Natural killer cell (primary cell): ENCODE measurements at regions not wholly inside any gene's neighbourhood (a gene's known extent, or its start where the extent isn't known, plus 50 kb on each side); places are given as distances from the start of the nearest gene placed in this dataset.

ENCODE experiments used
- ATAC-seq, 3 donors: fragments of 150-1000 bp in 2 of 3; fragments of 200-7000 bp in 1 of 3; cut with Tn5 transposase; 1 replicate in 1 of 3; 2 replicates in 2 of 3; pipeline ENCODE4 v1.10.0; 2021; ENCODE audit warnings: mild to moderate bottlenecking in 2 of 3, moderate library complexity in 2 of 3
- DNase-seq, 2 donors: peaks; one replicate each; pipeline versions ENCODE4 v3.0.0 to v3.0.0-alpha.2; 2013 to 2021; ENCODE audit warnings: mixed read lengths in 1 of 2
- H3K27ac ChIP-seq: one replicate; pipeline ENCODE4 v1.5.1; 2013; ENCODE audit warnings: mild to moderate bottlenecking, low read length
- H3K27me3 ChIP-seq: one replicate; pipeline ENCODE4 v1.6.1; 2013; ENCODE audit warnings: low read length; ENCODE audit not compliant: control insufficient read depth, insufficient read depth
- H3K36me3 ChIP-seq: one replicate; pipeline ENCODE4 v1.6.1; 2013; ENCODE audit warnings: low read length; ENCODE audit not compliant: control insufficient read depth, insufficient read depth
- H3K4me1 ChIP-seq: one replicate; pipeline ENCODE4 v1.6.1; 2013; ENCODE audit warnings: low read length; ENCODE audit not compliant: control insufficient read depth, insufficient read depth
- H3K4me3 ChIP-seq: one replicate; pipeline ENCODE4 v1.5.1; 2013; ENCODE audit warnings: low read length
- H3K9me3 ChIP-seq: one replicate; pipeline ENCODE4 v1.6.1; 2013; ENCODE audit warnings: low read length; ENCODE audit not compliant: control insufficient read depth, insufficient read depth
- H3K27ac Mint-ChIP-seq, 2 donors: one replicate each; pipeline ENCODE4 v1.8.0; 2022; ENCODE audit warnings: mild to moderate bottlenecking in 2 of 2, mixed read lengths in 2 of 2, moderate library complexity in 1 of 2
- H3K27me3 Mint-ChIP-seq, 2 donors: one replicate each; pipeline ENCODE4 v1.8.0; 2022; ENCODE audit warnings: low read depth in 2 of 2, mixed read lengths in 2 of 2
- H3K36me3 Mint-ChIP-seq: one replicate; pipeline ENCODE4 v1.8.0; 2022; ENCODE audit warnings: mixed read lengths
- H3K4me1 Mint-ChIP-seq, 2 donors: one replicate each; pipeline ENCODE4 v1.8.0; 2022; ENCODE audit warnings: mixed read lengths in 2 of 2
- H3K4me3 Mint-ChIP-seq: one replicate; pipeline ENCODE4 v1.8.0; 2022; ENCODE audit warnings: mild to moderate bottlenecking, moderate library complexity, mixed read lengths
- H3K9me3 Mint-ChIP-seq, 2 donors: one replicate each; pipeline ENCODE4 v1.8.0; 2022; ENCODE audit warnings: mixed read lengths in 2 of 2
- WGBS: methylation state at CpG from one replicate; pipeline ENCODE4 v1.1.7; 2013; ENCODE audit warnings: missing lambda C conversion rate; ENCODE audit not compliant: insufficient coverage; 5-methylcytosine and 5-hydroxymethylcytosine counted together
- intact Hi-C: fragments of 100-400 bp; cut with micrococcal nuclease; formaldehyde crosslinking; loops from one replicate; pipeline ENCODE4 v1.14.2; 2022
- TF ChIP-seq, protein P1 (sequence below): fragments of 200-600 bp; IDR thresholded peaks from one replicate; pipeline ENCODE4 v1.8.0; 2022; ENCODE audit warnings: antibody characterized with exemption

- ATAC-seq (no peak), DNase-seq (no peak)
- H3K4me1 Mint-ChIP-seq: no peaks in the 10 kb centered on the region
- TF ChIP-seq, protein P1, sequence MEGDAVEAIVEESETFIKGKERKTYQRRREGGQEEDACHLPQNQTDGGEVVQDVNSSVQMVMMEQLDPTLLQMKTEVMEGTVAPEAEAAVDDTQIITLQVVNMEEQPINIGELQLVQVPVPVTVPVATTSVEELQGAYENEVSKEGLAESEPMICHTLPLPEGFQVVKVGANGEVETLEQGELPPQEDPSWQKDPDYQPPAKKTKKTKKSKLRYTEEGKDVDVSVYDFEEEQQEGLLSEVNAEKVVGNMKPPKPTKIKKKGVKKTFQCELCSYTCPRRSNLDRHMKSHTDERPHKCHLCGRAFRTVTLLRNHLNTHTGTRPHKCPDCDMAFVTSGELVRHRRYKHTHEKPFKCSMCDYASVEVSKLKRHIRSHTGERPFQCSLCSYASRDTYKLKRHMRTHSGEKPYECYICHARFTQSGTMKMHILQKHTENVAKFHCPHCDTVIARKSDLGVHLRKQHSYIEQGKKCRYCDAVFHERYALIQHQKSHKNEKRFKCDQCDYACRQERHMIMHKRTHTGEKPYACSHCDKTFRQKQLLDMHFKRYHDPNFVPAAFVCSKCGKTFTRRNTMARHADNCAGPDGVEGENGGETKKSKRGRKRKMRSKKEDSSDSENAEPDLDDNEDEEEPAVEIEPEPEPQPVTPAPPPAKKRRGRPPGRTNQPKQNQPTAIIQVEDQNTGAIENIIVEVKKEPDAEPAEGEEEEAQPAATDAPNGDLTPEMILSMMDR: no peak
- no peaks in the 10 kb centered on the region for H3K36me3 Mint-ChIP-seq
- H3K27me3 Mint-ChIP-seq: no peaks in the 10 kb centered on the region
- no peak overlapping the region for H3K27ac ChIP-seq
- no peak overlapping the region for H3K4me3 Mint-ChIP-seq
- H3K27ac Mint-ChIP-seq: no peak overlapping the region
- peaks cover 11 to 17% of the 10 kb centered on the region in 2 donors for H3K9me3 Mint-ChIP-seq
- H3K9me3 ChIP-seq: peaks cover 2% of the 10 kb centered on the region
- no peaks in the 10 kb centered on the region for H3K4me1 ChIP-seq
- 78% methylated on average over 1 of the region's 1 CpG for WGBS
- H3K27me3 ChIP-seq: no peaks in the 10 kb centered on the region
- no peaks in the 10 kb centered on the region for H3K36me3 ChIP-seq
- H3K4me3 ChIP-seq: no peak overlapping the region
- intact Hi-C loops: no loop called here
Observed at GRCh38 chr18:53796040-53796729, 428.3 kb downstream of the MBD2 start.

DNA sequence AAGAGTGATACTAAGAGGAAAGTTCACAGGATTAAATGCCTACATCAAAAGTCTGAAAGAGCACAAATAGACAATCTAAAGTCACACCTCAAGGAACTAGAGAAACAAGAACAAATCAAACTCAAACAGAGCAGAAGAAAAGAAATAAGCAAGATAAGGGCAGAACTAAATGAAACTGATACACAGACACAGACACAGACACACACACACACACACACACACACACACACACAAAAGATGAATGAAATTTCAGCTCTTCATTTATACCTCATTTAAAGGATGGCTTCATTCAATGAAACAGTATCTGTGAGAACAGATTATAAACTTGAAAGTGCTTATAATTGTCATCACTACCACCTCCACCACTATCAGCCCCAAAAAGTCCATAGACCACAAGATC is 428.9 kb downstream of the MBD2 start:
- TF ChIP-seq, protein P1: no peak
- no peak overlapping the region for H3K27ac ChIP-seq
- no peaks in the 10 kb centered on the region for H3K27me3 ChIP-seq
- Mint-ChIP-seq H3K4me3 (no peak overlapping the region), H3K27me3 (no peaks in the 10 kb centered on the region), H3K27ac (no peak overlapping the region), H3K9me3 (peaks cover 14 to 18% of the 10 kb centered on the region in 2 donors), H3K36me3 (no peaks in the 10 kb centered on the region), H3K4me1 (no peaks in the 10 kb centered on the region)
- H3K36me3 ChIP-seq: no peaks in the 10 kb centered on the region
- H3K4me3 ChIP-seq: no peak overlapping the region
- intact Hi-C loops: no loop called here
- peaks cover 2% of the 10 kb centered on the region for H3K9me3 ChIP-seq
- DNase-seq (no peak), ATAC-seq (no peak)
- no peaks in the 10 kb centered on the region for H3K4me1 ChIP-seq

DNA sequence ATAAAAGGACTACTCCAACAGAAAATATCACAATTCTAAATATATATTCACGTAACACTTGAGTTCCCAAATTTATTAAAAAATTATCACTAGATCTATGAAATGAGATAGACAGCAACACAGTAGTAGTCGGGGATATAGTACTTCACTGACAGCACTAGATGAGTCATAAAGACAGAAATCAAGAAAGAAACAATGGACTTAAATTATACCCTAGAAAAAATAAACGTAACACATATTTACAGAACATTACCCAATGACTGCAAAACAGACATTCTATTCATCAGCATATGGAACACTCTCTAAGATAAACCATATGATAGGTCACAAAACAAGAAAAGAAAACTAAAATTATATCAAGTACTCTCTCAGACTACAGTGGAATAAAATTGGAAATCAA is 429.4 kb downstream of the MBD2 start:
- 86% methylated on average over 2 of the region's 3 CpGs for WGBS
- Histone ChIP-seq H3K4me3 (no peak overlapping the region), H3K4me1 (no peaks in the 10 kb centered on the region), H3K27ac (no peak overlapping the region), H3K9me3 (peaks cover 2% of the 10 kb centered on the region), H3K36me3 (no peaks in the 10 kb centered on the region), H3K27me3 (no peaks in the 10 kb centered on the region)
- no peaks in the 10 kb centered on the region for H3K4me1 Mint-ChIP-seq
- H3K36me3 Mint-ChIP-seq: no peaks in the 10 kb centered on the region
- no peak overlapping the region for H3K4me3 Mint-ChIP-seq
- no peaks in the 10 kb centered on the region for H3K27me3 Mint-ChIP-seq
- ATAC-seq (no peak), DNase-seq (no peak)
- peaks cover 15 to 19% of the 10 kb centered on the region in 2 donors for H3K9me3 Mint-ChIP-seq
- TF ChIP-seq, protein P1: no peak
- H3K27ac Mint-ChIP-seq: no peak overlapping the region
- intact Hi-C loops: no loop called here

DNA sequence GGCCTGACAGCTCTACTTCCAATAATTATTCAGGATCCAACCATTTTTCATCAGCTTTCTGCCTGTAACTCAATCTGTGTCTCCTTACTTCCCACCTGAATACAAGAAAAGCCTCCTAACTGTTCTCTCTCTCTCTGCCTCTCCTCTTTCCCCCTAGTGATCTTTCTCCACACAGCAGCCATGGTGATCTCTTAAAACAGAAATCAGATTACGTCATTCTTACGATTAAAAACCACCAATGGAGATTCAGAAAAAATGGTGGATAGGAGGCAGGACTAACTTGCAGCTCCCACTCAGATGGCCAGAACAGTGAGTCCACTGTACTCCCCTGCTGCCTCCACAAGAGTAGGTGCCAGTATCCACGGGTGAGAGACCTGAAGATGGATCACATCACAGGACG is 431.7 kb downstream of the MBD2 start:
- H3K9me3 ChIP-seq: peaks cover 2% of the 10 kb centered on the region
- Mint-ChIP-seq H3K9me3 (peaks cover 17 to 18% of the 10 kb centered on the region in 2 donors), H3K27ac (no peak overlapping the region), H3K27me3 (no peaks in the 10 kb centered on the region), H3K4me1 (no peaks in the 10 kb centered on the region), H3K36me3 (no peaks in the 10 kb centered on the region), H3K4me3 (no peak overlapping the region)
- H3K27ac ChIP-seq: no peak overlapping the region
- 94% methylated on average over 4 of the region's 4 CpGs for whole genome bisulfite sequencing
- TF ChIP-seq, protein P1: no peak
- H3K4me3 ChIP-seq: no peak overlapping the region
- ATAC-seq: no peak
- intact Hi-C loops: no loop called here
- no peaks in the 10 kb centered on the region for H3K36me3 ChIP-seq
- no peak for DNase-seq
- H3K27me3 ChIP-seq: no peaks in the 10 kb centered on the region
- H3K4me1 ChIP-seq: no peaks in the 10 kb centered on the region
